H1 (cell line): ENCODE measurements at regions not wholly inside any gene's neighbourhood (a gene's known extent, or its start where the extent isn't known, plus 50 kb on each side); places are given as distances from the start of the nearest gene placed in this dataset.

Experiments used
- CTCF ChIA-PET: fragments of 300-600 bp; sonication (Branson Sonifier 250); formaldehyde crosslinking; loops from one replicate; lab custom pipeline; 2021; ENCODE audit not compliant: partially characterized antibody; lab: Charles Lee
- POLR2A ChIA-PET: fragments of 300-600 bp; sonication (Branson Sonifier 250); formaldehyde crosslinking; loops from one replicate; lab custom pipeline; 2021; ENCODE audit warnings: inconsistent platforms; ENCODE audit not compliant: partially characterized antibody; lab: Charles Lee
- DNase-seq, 2 experiments: peaks; one replicate each; pipeline versions ENCODE4 v3.0.0 to v3.0.0-alpha.2; 2010 to 2022; ENCODE audit warnings: low spot score in 2 of 2, low read depth in 1 of 2, mixed read lengths in 1 of 2
- FAIRE-seq: peaks from 2 replicates; lab custom pipeline; 2011; peaks lifted over from hg19 to GRCh38; lab: Jason Lieb, UNC
- H2AFZ ChIP-seq: 2 replicates; pipeline ENCODE4 v1.8.1; 2012; ENCODE audit warnings: low read length, inconsistent platforms
- H2AK5ac ChIP-seq: 2 replicates; pipeline ENCODE4 v1.6.1; 2013; ENCODE audit warnings: low read depth, low read length
- H2BK120ac ChIP-seq: replicated peaks from 2 replicates; pipeline ENCODE3; 2013; ENCODE audit warnings: low read depth, low read length, inconsistent platforms
- H2BK12ac ChIP-seq: 2 replicates; pipeline ENCODE4 v1.6.1; 2013; ENCODE audit warnings: low read depth, low read length
- H2BK15ac ChIP-seq: 2 replicates; pipeline ENCODE4 v1.6.1; 2013; ENCODE audit warnings: low read length
- H2BK20ac ChIP-seq: 2 replicates; pipeline ENCODE4 v1.6.1; 2013; ENCODE audit warnings: low read length
- H2BK5ac ChIP-seq: 2 replicates; pipeline ENCODE4 v1.6.1; 2013; ENCODE audit warnings: low read depth, low read length
- H3K14ac ChIP-seq: 2 replicates; pipeline ENCODE4 v1.6.1; 2013; ENCODE audit warnings: inconsistent platforms; ENCODE audit not compliant: insufficient read length
- H3K18ac ChIP-seq: 2 replicates; pipeline ENCODE4 v1.6.1; 2013; ENCODE audit warnings: low read length; ENCODE audit errors: extremely low read depth
- H3K23ac ChIP-seq: 2 replicates; pipeline ENCODE4 v1.6.1; 2013; ENCODE audit warnings: inconsistent platforms; ENCODE audit not compliant: insufficient read length
- H3K23me2 ChIP-seq: 2 replicates; pipeline ENCODE4 v1.6.1; 2013; ENCODE audit warnings: low read depth, low read length
- H3K27ac ChIP-seq: 2 replicates; pipeline ENCODE4 v1.6.1; 2011; ENCODE audit warnings: low read depth, low read length, inconsistent platforms
- H3K27me3 ChIP-seq, 4 experiments: replicated peaks in 1 of 4; 1 replicate in 1 of 4; 2 replicates in 3 of 4; pipeline versions ENCODE4 v1.6.1 to v1.8.1; 2011 to 2013; ENCODE audit warnings: low read length in 3 of 4, mild to moderate bottlenecking in 3 of 4, inconsistent platforms in 2 of 4, mixed read lengths in 2 of 4, moderate library complexity in 1 of 4; ENCODE audit not compliant: control insufficient read depth in 3 of 4, insufficient read depth in 3 of 4; ENCODE audit errors: extremely low read depth in 1 of 4
- H3K36me3 ChIP-seq, 4 experiments: 2 replicates each; pipeline versions ENCODE4 v1.6.1 to v1.8.1; 2011 to 2013; ENCODE audit warnings: mild to moderate bottlenecking in 4 of 4, low read length in 3 of 4, moderate library complexity in 2 of 4, control low read depth in 1 of 4, inconsistent platforms in 1 of 4; ENCODE audit not compliant: insufficient read depth in 4 of 4, control insufficient read depth in 2 of 4
- H3K4ac ChIP-seq: replicated peaks from 2 replicates; pipeline ENCODE3; 2013; ENCODE audit warnings: low read length, low read depth, mixed read lengths, inconsistent platforms; ENCODE audit not compliant: insufficient read length
- H3K4me1 ChIP-seq, 4 experiments: replicated peaks in 1 of 4; 1 replicate in 1 of 4; 2 replicates in 3 of 4; pipeline versions ENCODE4 v1.6.1 to v1.8.1; 2011 to 2013; ENCODE audit warnings: low read length in 3 of 4, inconsistent platforms in 2 of 4, mixed read lengths in 1 of 4; ENCODE audit not compliant: insufficient read depth in 4 of 4, control insufficient read depth in 3 of 4
- H3K4me2 ChIP-seq, 2 experiments: 2 replicates each; pipeline versions ENCODE4 v1.6.1 to v1.8.1; 2011 to 2013; ENCODE audit warnings: low read depth in 2 of 2, low read length in 2 of 2, control low read depth in 1 of 2, inconsistent platforms in 1 of 2, mild to moderate bottlenecking in 1 of 2; ENCODE audit not compliant: insufficient read depth in 1 of 2
- H3K4me3 ChIP-seq, 4 experiments: fragments of 200-600, 300-600 bp in 1 of 4; sonication (generic), shearing (Covaris generic), sonication (Bioruptor Twin) in 1 of 4; 2 replicates each; pipeline versions ENCODE4 v1.5.1 to v1.8.1; 2011 to 2016; ENCODE audit warnings: low read length in 4 of 4, low read depth in 3 of 4, control low read depth in 2 of 4, inconsistent platforms in 2 of 4, mild to moderate bottlenecking in 2 of 4, mixed read lengths in 1 of 4, moderate library complexity in 1 of 4; ENCODE audit not compliant: insufficient read depth in 2 of 4; ENCODE audit errors: extremely low read depth in 1 of 4
- H3K56ac ChIP-seq: replicated peaks from 2 replicates; pipeline ENCODE3; 2013; ENCODE audit warnings: low read depth, mild to moderate bottlenecking, mixed read lengths, low read length, inconsistent platforms; ENCODE audit not compliant: insufficient read length
- H3K79me1 ChIP-seq: 2 replicates; pipeline ENCODE4 v1.6.1; 2013; ENCODE audit warnings: low read depth, low read length, control low read depth
- H3K79me2 ChIP-seq, 2 experiments: 2 replicates each; pipeline versions ENCODE4 v1.6.1 to v1.8.1; 2012 to 2013; ENCODE audit warnings: low read length in 2 of 2, mild to moderate bottlenecking in 2 of 2, inconsistent platforms in 1 of 2; ENCODE audit not compliant: insufficient read depth in 2 of 2, control insufficient read depth in 1 of 2
- H3K9ac ChIP-seq, 4 experiments: replicated peaks in 1 of 4; 1 replicate in 1 of 4; 2 replicates in 3 of 4; pipeline versions ENCODE4 v1.6.1 to v1.8.1; 2011 to 2013; ENCODE audit warnings: low read depth in 3 of 4, low read length in 3 of 4, control low read depth in 2 of 4, mild to moderate bottlenecking in 2 of 4, moderate library complexity in 2 of 4, inconsistent platforms in 1 of 4; ENCODE audit errors: extremely low read depth in 1 of 4
- H3K9me3 ChIP-seq, 2 experiments: 2 replicates each; pipeline versions ENCODE4 v1.6.1 to v1.8.1; 2012 to 2013; ENCODE audit warnings: mild to moderate bottlenecking in 2 of 2, moderate library complexity in 2 of 2, control low read depth in 1 of 2, inconsistent platforms in 1 of 2, low read depth in 1 of 2, low read length in 1 of 2, mixed read lengths in 1 of 2; ENCODE audit not compliant: insufficient read depth in 2 of 2
- H4K20me1 ChIP-seq, 2 experiments: replicated peaks in 1 of 2; 2 replicates each; pipeline versions ENCODE3 to v1.8.1; 2011 to 2013; ENCODE audit warnings: inconsistent platforms in 2 of 2, low read length in 2 of 2, mild to moderate bottlenecking in 1 of 2; ENCODE audit not compliant: insufficient read depth in 2 of 2, control insufficient read depth in 1 of 2
- H4K5ac ChIP-seq: 2 replicates; pipeline ENCODE4 v1.6.1; 2013; ENCODE audit warnings: low read length, low read depth, mixed read lengths, inconsistent platforms; ENCODE audit not compliant: insufficient read length
- H4K8ac ChIP-seq: 2 replicates; pipeline ENCODE4 v1.8.0; 2013; ENCODE audit warnings: mild to moderate bottlenecking, moderate library complexity, low read length, inconsistent platforms; ENCODE audit not compliant: insufficient read depth; ENCODE audit errors: extremely low read depth
- H4K91ac ChIP-seq: replicated peaks from 2 replicates; pipeline ENCODE3; 2013; ENCODE audit warnings: low read length, mixed read lengths, inconsistent platforms; ENCODE audit not compliant: insufficient read length
- CBX5 ChIP-seq: fragments of 300-800, 300-1000 bp; sonication (generic); IDR thresholded peaks from 2 replicates; pipeline ENCODE4 v1.7.1; 2016; ENCODE audit warnings: antibody characterized with exemption, low read length, low read depth
- CREB1 ChIP-seq: IDR thresholded peaks from 2 replicates; pipeline ENCODE4 v1.6.1; 2012; ENCODE audit warnings: inconsistent platforms
- EP300 ChIP-seq, 2 experiments: IDR thresholded peaks; 1 replicate in 1 of 2; 2 replicates in 1 of 2; pipeline ENCODE4 v1.6.1; 2011 to 2012; ENCODE audit warnings: low read depth in 2 of 2, low read length in 2 of 2, mild to moderate bottlenecking in 2 of 2, borderline replicate concordance in 1 of 2, inconsistent platforms in 1 of 2, moderate library complexity in 1 of 2
- JUN ChIP-seq: IDR thresholded peaks from 2 replicates; pipeline ENCODE4 v1.6.1; 2011; ENCODE audit warnings: low read depth, mild to moderate bottlenecking, improper control_type of control experiment, low read length
- NRF1 ChIP-seq: IDR thresholded peaks from 2 replicates; pipeline ENCODE4 v1.6.1; 2011; ENCODE audit warnings: mild to moderate bottlenecking, low read depth, low read length, improper control_type of control experiment
- TF ChIP-seq, protein P1 (sequence below): IDR thresholded peaks from 2 replicates; pipeline ENCODE4 v1.6.1; 2012; ENCODE audit warnings: inconsistent platforms

DNA sequence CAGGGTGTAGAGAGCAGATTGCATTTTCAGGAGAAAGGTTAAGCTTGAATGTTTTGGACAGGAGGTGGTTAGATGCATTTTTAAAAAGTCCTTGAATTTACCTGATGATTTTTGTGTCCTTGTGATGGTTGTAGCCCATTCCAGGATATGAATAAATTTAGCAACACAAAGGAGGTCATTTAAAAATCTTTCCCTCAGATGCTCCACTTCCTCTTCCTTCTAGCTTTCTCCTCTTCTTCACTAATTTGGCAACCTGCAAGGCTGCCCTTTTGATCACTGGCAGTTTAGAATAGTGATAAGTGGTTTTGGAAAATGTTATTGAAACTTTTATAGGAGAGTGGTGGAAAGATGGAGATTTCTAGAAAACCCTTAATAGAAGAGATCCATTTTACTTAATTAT is 124.0 kb downstream of the LMO4 start:
- no peak overlapping the region for H2BK120ac ChIP-seq
- no peak overlapping the region for H2BK15ac ChIP-seq
- TF ChIP-seq JUN: no peak
- TF ChIP-seq, protein P1, sequence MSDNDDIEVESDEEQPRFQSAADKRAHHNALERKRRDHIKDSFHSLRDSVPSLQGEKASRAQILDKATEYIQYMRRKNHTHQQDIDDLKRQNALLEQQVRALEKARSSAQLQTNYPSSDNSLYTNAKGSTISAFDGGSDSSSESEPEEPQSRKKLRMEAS: no peak
- no peak for TF ChIP-seq EP300 (IDR thresholded peaks at IDR 0.05; ENCODE audit: borderline replicate concordance in 1 of 2, low read depth in 2 of 2, low read length in 2 of 2)
- TF ChIP-seq NRF1: no peak
- TF ChIP-seq CREB1: no peak
- TF ChIP-seq CBX5: no peak
- FAIRE-seq (no peak), DNase-seq (no peak)
- H3K79me2 ChIP-seq: no peaks in the 10 kb centered on the region
- no peak overlapping the region for H3K23ac ChIP-seq
- H2AK5ac ChIP-seq: no peak overlapping the region
- no peaks in the 10 kb centered on the region for H3K23me2 ChIP-seq
- peaks cover 0 to 3% (median 0%) of the 10 kb centered on the region in 4 experiments; a peak in 1 of 8 replicates for H3K36me3 ChIP-seq
- 0 out of 7 replicates have a peak, but pooled peaks cover 0 to 2% (median 0%) of the 10 kb centered on the region in 4 experiments for H3K4me1 ChIP-seq
- no peak overlapping the region for H3K56ac ChIP-seq
- H3K14ac ChIP-seq: no peak overlapping the region
- no peak overlapping the region for H2AFZ ChIP-seq
- H4K5ac ChIP-seq: no peak overlapping the region
- H2BK20ac ChIP-seq: no peak overlapping the region
- H4K8ac ChIP-seq: no peak overlapping the region
- H3K4me2 ChIP-seq: no peak overlapping the region
- H2BK5ac ChIP-seq: no peak overlapping the region
- peaks cover 5 to 8% of the 10 kb centered on the region in 2 experiments; a peak in 3 of 4 replicates for H3K9me3 ChIP-seq
- H3K79me1 ChIP-seq: no peaks in the 10 kb centered on the region
- no peaks in the 10 kb centered on the region for H3K27me3 ChIP-seq
- no peaks in the 10 kb centered on the region for H4K20me1 ChIP-seq
- ChIA-PET CTCF (interaction anchor here (0.6 to 1.2 kb wide), 3 partner anchors 25 to 86 kb away, joined by 3 to 4 read pairs (median 3); no protein-coding TSS in a partner anchor), POLR2A (interaction anchor here (1.0 kb wide), 1 partner anchor 28 kb away, joined by 3 read pairs; no protein-coding TSS in a partner anchor)
- H3K27ac ChIP-seq: no peak overlapping the region
- no peak overlapping the region for H3K4ac ChIP-seq
- no peak overlapping the region for H3K18ac ChIP-seq
- H3K4me3 ChIP-seq: no peak overlapping the region
- H3K9ac ChIP-seq: no peak overlapping the region
- H4K91ac ChIP-seq: no peak overlapping the region
- H2BK12ac ChIP-seq: no peak overlapping the region
